ENCODE measurements at regions not wholly inside any gene's neighbourhood (a gene's known extent, or its start where the extent isn't known, plus 50 kb on each side); places are given as distances from the start of the nearest gene placed in this dataset.

GRCh38 chr6:8269872-8270454 is 165.4 kb downstream of the SLC35B3 start:
- POLR2A ChIA-PET = no interaction called here
- no peak for DNase-seq
- H3K27me3 Mint-ChIP-seq = peaks cover under 1 to 14% (median 10%) of the 10 kb centered on the region in 5 donors
- no peaks in the 10 kb centered on the region for H3K4me1 Mint-ChIP-seq
- ATAC-seq = no peak
- H3K9me3 Mint-ChIP-seq = peaks cover 0 to 12% (median 1%) of the 10 kb centered on the region in 9 donors
- H3K4me3 Mint-ChIP-seq = no peak overlapping the region
- H3K36me3 Mint-ChIP-seq = peaks cover 0 to 5% (median 0%) of the 10 kb centered on the region in 3 donors
- no peak overlapping the region for H3K27ac Mint-ChIP-seq

DNA sequence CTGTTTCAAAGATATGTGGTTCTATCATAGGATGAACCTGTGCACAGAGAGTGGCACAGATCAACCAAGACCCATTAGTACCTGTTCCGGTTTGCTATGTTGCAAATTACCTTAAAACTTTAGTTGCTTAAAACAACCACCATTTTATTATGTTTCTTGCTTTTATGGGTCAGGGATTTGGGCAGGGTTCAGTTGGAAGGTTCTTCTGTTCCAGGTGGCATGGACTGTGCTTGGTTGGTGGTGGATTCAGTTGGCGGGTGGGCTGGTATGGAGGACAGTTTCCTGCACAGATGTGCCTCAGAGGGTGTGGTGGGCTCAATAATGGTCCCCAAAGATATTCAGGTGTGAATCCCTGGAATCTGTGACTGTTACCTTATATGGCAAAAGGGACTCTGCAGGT is 166.3 kb downstream of the SLC35B3 start:
- no peaks in the 10 kb centered on the region for H3K4me1 Mint-ChIP-seq
- H3K27me3 Mint-ChIP-seq = peaks cover 3 to 23% (median 10%) of the 10 kb centered on the region in 5 donors
- no peak for ATAC-seq
- no peak for DNase-seq
- peaks cover 0 to 5% (median 0%) of the 10 kb centered on the region in 3 donors for H3K36me3 Mint-ChIP-seq
- H3K9me3 Mint-ChIP-seq = peaks cover 0 to 12% (median 1%) of the 10 kb centered on the region in 9 donors
- H3K4me3 Mint-ChIP-seq = no peak overlapping the region
- H3K27ac Mint-ChIP-seq = no peak overlapping the region
- POLR2A ChIA-PET = no interaction called here

DNA sequence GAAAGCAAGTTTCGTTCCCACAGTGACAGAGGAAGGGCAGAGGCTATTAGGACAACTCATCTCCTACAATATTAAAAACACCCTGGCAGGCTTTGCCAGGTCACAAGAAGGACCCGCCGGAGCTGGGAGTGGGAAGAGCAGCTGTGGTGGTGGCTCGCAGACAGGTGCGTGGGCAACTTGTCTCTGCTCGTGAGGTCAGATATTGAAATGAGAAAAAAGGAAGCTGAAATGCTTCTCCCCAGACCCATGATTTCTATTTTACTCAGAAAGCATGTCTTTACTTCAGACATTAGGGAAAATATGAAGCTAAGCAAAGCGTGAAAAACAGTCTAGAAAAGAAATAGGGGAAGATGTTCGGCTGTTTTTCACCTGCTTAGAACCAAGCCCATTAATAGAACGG is 166.3 kb upstream of the EEF1E1 start:
- DNase-seq = no peak
- POLR2A ChIA-PET = no interaction called here
- Mint-ChIP-seq H3K4me1 (no peaks in the 10 kb centered on the region), H3K27ac (no peak overlapping the region), H3K4me3 (no peak overlapping the region), H3K9me3 (peaks cover 0 to 12% (median 1%) of the 10 kb centered on the region in 9 donors), H3K27me3 (peaks cover 3 to 25% (median 10%) of the 10 kb centered on the region in 5 donors), H3K36me3 (peaks cover 0 to 5% (median 0%) of the 10 kb centered on the region in 3 donors)
- ATAC-seq = no peak

- Mint-ChIP-seq H3K36me3 (peaks cover 0 to 5% (median 0%) of the 10 kb centered on the region in 3 donors), H3K27ac (no peak overlapping the region), H3K27me3 (peaks cover 3 to 25% (median 10%) of the 10 kb centered on the region in 5 donors), H3K4me3 (no peak overlapping the region), H3K4me1 (no peaks in the 10 kb centered on the region), H3K9me3 (peaks cover 0 to 12% (median 1%) of the 10 kb centered on the region in 9 donors)
- POLR2A ChIA-PET = no interaction called here
- DNase-seq (no peak), ATAC-seq (no peak)
Observed at GRCh38 chr6:8268156-8268555, 165.8 kb upstream of the EEF1E1 start.

- Mint-ChIP-seq H3K9me3 (peaks cover 0 to 4% (median 0%) of the 10 kb centered on the region in 9 donors), H3K4me3 (no peak overlapping the region)
- no peak for ATAC-seq
Observed at GRCh38 chr6:8260610-8261009, 158.3 kb upstream of the EEF1E1 start.

GRCh38 chr6:8246403-8246802 is 144.1 kb upstream of the EEF1E1 start:
- Mint-ChIP-seq H3K27me3 (peaks cover 6 to 33% (median 9%) of the 10 kb centered on the region in 5 donors), H3K4me3 (no peak overlapping the region), H3K36me3 (peaks cover 0 to 7% (median 0%) of the 10 kb centered on the region in 3 donors), H3K9me3 (peaks cover 0 to 14% (median 0%) of the 10 kb centered on the region in 9 donors), H3K27ac (no peak overlapping the region), H3K4me1 (no peaks in the 10 kb centered on the region)
- ATAC-seq (no peak), DNase-seq (no peak)
- POLR2A ChIA-PET = no interaction called here

More at GRCh38 chr6:8260610-8261009, 158.3 kb upstream of the EEF1E1 start:
- POLR2A ChIA-PET = no interaction called here
- H3K27ac Mint-ChIP-seq = no peak overlapping the region
- no peak for DNase-seq
- H3K27me3 Mint-ChIP-seq = peaks cover 3 to 18% (median 8%) of the 10 kb centered on the region in 5 donors
- H3K36me3 Mint-ChIP-seq = no peaks in the 10 kb centered on the region
- no peaks in the 10 kb centered on the region for H3K4me1 Mint-ChIP-seq

DNA sequence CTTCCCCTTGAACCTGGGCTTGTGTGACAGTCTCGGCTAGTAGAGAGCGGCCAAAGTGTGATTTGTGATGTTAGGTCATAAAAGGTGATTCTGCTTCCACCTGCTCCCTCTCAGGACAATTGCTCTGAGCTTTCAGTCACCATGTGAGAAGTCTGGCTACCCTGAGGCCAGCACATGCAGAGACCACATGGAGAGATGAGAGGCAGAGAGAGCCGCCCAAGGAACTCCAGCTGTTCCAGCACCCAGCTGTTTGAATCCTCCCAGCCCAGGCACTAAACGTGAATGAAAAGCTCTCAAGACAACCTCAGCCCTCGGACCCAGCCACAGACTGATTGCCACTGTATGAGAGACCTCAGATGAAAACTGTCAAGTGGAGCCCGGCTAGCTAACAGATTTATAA is 143.4 kb upstream of the EEF1E1 start:
- peaks cover 0 to 4% (median 0%) of the 10 kb centered on the region in 3 donors for H3K36me3 Mint-ChIP-seq
- POLR2A ChIA-PET = interaction anchor here (0.6 kb wide), 1 partner anchor 44 kb away, joined by 3 read pairs; no protein-coding TSS in a partner anchor
- no peak overlapping the region for H3K4me3 Mint-ChIP-seq
- H3K4me1 Mint-ChIP-seq = no peaks in the 10 kb centered on the region
- H3K9me3 Mint-ChIP-seq = peaks cover 0 to 11% (median 0%) of the 10 kb centered on the region in 9 donors
- H3K27ac Mint-ChIP-seq = no peak overlapping the region
- H3K27me3 Mint-ChIP-seq = peaks cover 6 to 33% (median 9%) of the 10 kb centered on the region in 5 donors
- no peak for DNase-seq
- ATAC-seq = no peak

GRCh38 chr6:8243475-8243874 is 141.1 kb upstream of the EEF1E1 start:
- H3K27me3 Mint-ChIP-seq = peaks cover 2 to 17% (median 11%) of the 10 kb centered on the region in 5 donors

DNA sequence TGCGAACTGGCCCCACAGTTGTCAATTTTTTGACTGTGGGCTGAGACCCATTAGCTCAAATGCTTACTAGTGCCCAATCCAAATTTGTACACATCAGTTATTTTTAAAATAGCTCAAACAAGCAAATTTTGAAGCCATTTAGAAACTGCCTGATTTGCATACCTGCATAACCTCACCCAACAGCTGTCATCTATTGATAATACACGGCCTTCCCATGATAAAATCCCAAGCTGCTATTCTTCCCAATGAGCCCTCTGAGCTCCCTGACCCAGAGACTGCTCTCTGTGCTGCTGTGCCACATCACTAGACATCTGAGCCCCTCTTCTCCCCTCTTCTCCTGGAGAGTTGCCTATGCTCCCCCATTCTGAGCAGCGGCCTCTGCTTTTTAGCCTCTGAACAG is 140.5 kb upstream of the EEF1E1 start:
- no peaks in the 10 kb centered on the region for H3K4me1 Mint-ChIP-seq
- H3K9me3 Mint-ChIP-seq = peaks cover 0 to 2% (median 0%) of the 10 kb centered on the region in 9 donors
- H3K36me3 Mint-ChIP-seq = no peaks in the 10 kb centered on the region
- DNase-seq (no peak), ATAC-seq (no peak)
- peaks cover 2 to 17% (median 9%) of the 10 kb centered on the region in 5 donors for H3K27me3 Mint-ChIP-seq
- H3K4me3 Mint-ChIP-seq = no peak overlapping the region
- H3K27ac Mint-ChIP-seq = no peak overlapping the region
- POLR2A ChIA-PET = no interaction called here

More at GRCh38 chr6:8243475-8243874, 141.1 kb upstream of the EEF1E1 start:
- Mint-ChIP-seq H3K36me3 (no peaks in the 10 kb centered on the region), H3K4me3 (no peak overlapping the region), H3K27ac (no peak overlapping the region), H3K9me3 (peaks cover 0 to 3% (median 0%) of the 10 kb centered on the region in 9 donors), H3K4me1 (no peaks in the 10 kb centered on the region)
- DNase-seq (no peak), ATAC-seq (no peak)
- POLR2A ChIA-PET = no interaction called here

DNA sequence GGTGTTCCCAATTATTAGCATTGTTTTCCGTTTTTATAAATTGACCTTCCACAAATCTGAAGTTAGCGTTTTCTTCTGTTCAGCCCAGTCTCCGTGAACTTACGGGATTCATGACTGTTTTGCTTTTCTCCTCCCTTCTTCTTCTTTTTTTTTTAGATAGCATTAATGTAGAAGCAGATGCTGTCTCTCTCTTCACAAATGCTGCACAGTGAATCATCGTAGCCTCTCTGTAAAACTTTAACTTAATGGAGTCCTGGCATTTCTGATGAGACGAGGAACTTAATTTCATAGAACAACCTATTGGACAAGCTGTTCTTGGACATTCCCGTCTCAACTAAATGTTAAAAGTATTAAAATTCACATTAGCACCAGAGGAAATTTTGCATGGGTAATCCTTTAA is 138.0 kb upstream of the EEF1E1 start:
- Mint-ChIP-seq H3K4me3 (no peak overlapping the region), H3K36me3 (no peaks in the 10 kb centered on the region), H3K9me3 (no peaks in the 10 kb centered on the region), H3K27ac (no peak overlapping the region), H3K4me1 (no peaks in the 10 kb centered on the region), H3K27me3 (peaks cover 2 to 17% (median 7%) of the 10 kb centered on the region in 5 donors)
- no peak for DNase-seq
- POLR2A ChIA-PET = no interaction called here
- ATAC-seq = no peak

DNA sequence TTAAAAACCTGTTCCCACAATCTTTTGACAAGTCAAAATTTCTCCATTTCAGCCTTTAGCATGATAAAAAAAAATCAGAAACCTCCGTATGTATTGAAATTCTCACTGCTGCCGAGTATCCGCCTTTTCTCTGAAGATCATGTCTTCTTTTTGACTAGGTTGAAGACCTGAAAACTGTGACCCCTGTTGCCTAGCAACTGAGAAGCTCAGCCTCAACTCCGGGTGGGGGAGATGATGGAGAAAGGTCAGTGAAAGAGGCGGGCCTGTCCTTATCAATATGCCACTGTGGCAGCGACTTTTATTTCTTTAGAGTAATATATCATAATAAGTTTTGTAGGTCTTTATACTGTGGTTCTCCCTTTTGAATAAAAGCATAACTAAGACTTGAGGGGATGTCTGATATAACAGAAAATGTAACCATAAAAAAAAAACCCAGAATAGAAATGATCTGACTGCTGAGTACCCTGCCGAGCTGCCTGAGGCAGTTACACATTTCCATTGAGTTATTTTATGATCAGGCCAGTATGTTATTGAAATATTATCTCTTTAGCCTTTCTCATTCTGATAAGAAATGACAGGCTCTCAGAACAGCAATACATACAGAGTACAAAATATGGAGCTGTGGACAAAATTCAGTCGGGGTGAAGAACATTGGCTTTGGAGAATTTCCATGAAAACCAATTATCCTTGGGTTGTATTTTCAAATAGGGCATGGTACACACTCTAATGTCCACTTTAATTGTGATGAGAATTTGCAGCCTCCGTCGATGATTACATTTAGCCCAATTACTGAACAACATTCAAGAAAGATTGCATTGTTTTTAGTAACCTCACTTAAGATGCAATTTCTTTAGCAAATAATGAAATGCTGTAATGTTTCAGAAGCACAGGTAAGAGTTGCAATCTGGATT is 136.7 kb upstream of the EEF1E1 start:
- H3K4me1 Mint-ChIP-seq = no peaks in the 10 kb centered on the region
- no peak overlapping the region for H3K4me3 Mint-ChIP-seq
- no peak for ATAC-seq
- DNase-seq = no peak
- no peak overlapping the region for H3K27ac Mint-ChIP-seq
- POLR2A ChIA-PET = no interaction called here
- H3K36me3 Mint-ChIP-seq = no peaks in the 10 kb centered on the region
- peaks cover 4 to 26% (median 11%) of the 10 kb centered on the region in 5 donors for H3K27me3 Mint-ChIP-seq
- no peaks in the 10 kb centered on the region for H3K9me3 Mint-ChIP-seq

DNA sequence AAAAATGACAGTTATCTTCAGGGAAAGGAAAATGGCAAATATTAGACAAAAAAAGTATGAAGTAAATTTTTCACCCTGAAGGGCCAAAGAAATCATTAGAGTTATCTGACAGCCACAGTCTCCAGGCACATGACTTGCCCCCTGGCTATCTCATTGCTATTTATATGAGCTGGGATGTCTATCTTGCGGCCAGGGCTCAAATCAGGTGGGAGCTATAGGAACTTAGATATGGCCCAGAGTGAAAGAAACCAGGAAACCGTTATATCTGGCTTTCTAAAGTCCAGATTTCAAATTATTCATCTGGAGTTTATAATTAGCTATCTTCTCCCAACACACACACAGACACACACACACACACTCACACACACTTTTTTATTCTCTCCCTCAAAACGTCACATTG is 135.3 kb upstream of the EEF1E1 start:
- POLR2A ChIA-PET = no interaction called here
- no peaks in the 10 kb centered on the region for H3K36me3 Mint-ChIP-seq
- DNase-seq (no peak), ATAC-seq (no peak)
- no peaks in the 10 kb centered on the region for H3K9me3 Mint-ChIP-seq
- peaks cover 4 to 25% (median 13%) of the 10 kb centered on the region in 5 donors for H3K27me3 Mint-ChIP-seq
- H3K4me1 Mint-ChIP-seq = no peaks in the 10 kb centered on the region
- no peak overlapping the region for H3K27ac Mint-ChIP-seq
- no peak overlapping the region for H3K4me3 Mint-ChIP-seq

- POLR2A ChIA-PET = no interaction called here
- H3K4me1 Mint-ChIP-seq = no peaks in the 10 kb centered on the region
- H3K9me3 Mint-ChIP-seq = no peaks in the 10 kb centered on the region
- no peak overlapping the region for H3K4me3 Mint-ChIP-seq
- H3K36me3 Mint-ChIP-seq = no peaks in the 10 kb centered on the region
- DNase-seq (no peak), ATAC-seq (no peak)
- peaks cover 4 to 20% (median 15%) of the 10 kb centered on the region in 5 donors for H3K27me3 Mint-ChIP-seq
- no peak overlapping the region for H3K27ac Mint-ChIP-seq
Observed at GRCh38 chr6:8236956-8237355, 134.6 kb upstream of the EEF1E1 start.

Data from naive thymus-derived CD8-positive, alpha-beta T cell (primary cell).